ENCODE measurements at regions not wholly inside any gene's neighbourhood (a gene's known extent, or its start where the extent isn't known, plus 50 kb on each side); places are given as distances from the start of the nearest gene placed in this dataset.

GRCh38 chr4:26171501-26171900, 149.3 kb upstream of the RBPJ start:
- TF ChIP-seq TAF1 (conservative IDR thresholded peaks at IDR 0.05) = no peak
- Histone ChIP-seq H3K4me1 (ENCODE audit: control insufficient read depth in 4 of 4, insufficient read depth in 4 of 4, low read length in 3 of 4) (no peaks in the 10 kb centered on the region), H3K36me3 (ENCODE audit: control insufficient read depth in 4 of 4, insufficient read depth in 3 of 4, low read depth in 1 of 4, low read length in 3 of 4) (no peaks in the 10 kb centered on the region), H3K9me3 (ENCODE audit: control insufficient read depth in 4 of 4, low read length in 3 of 4) (no peaks in the 10 kb centered on the region), H3K27ac (ENCODE audit: low read depth in 1 of 2, low read length in 2 of 2) (no peak overlapping the region), H3K4me3 (ENCODE audit: low read depth in 1 of 3, low read length in 3 of 3) (no peak overlapping the region), H3K27me3 (ENCODE audit: control insufficient read depth in 4 of 4, insufficient read depth in 4 of 4, low read length in 3 of 4) (peaks cover 0 to 11% (median 2%) of the 10 kb centered on the region in 4 donors), H3K9ac (ENCODE audit: low read depth in 1 of 2, low read length in 2 of 2) (no peak overlapping the region)
- DNase-seq (ENCODE audit: low spot score) = no peak
- 87% methylated on average over 5 of the region's 5 CpGs for WGBS

GRCh38 chr4:26171941-26172340, 148.9 kb upstream of the RBPJ start:
- no peaks in the 10 kb centered on the region for H3K9me3 ChIP-seq (ENCODE audit: control insufficient read depth in 4 of 4, low read length in 3 of 4)
- H3K4me3 ChIP-seq (ENCODE audit: low read depth in 1 of 3, low read length in 3 of 3) = no peak overlapping the region
- peaks cover 0 to 11% (median 2%) of the 10 kb centered on the region in 4 donors for H3K27me3 ChIP-seq (ENCODE audit: control insufficient read depth in 4 of 4, insufficient read depth in 4 of 4, low read length in 3 of 4)
- no peaks in the 10 kb centered on the region for H3K36me3 ChIP-seq (ENCODE audit: control insufficient read depth in 4 of 4, insufficient read depth in 3 of 4, low read depth in 1 of 4, low read length in 3 of 4)
- H3K9ac ChIP-seq (ENCODE audit: low read depth in 1 of 2, low read length in 2 of 2) = no peak overlapping the region
- no peaks in the 10 kb centered on the region for H3K4me1 ChIP-seq (ENCODE audit: control insufficient read depth in 4 of 4, insufficient read depth in 4 of 4, low read length in 3 of 4)
- no peak for DNase-seq (ENCODE audit: low spot score)
- H3K27ac ChIP-seq (ENCODE audit: low read depth in 1 of 2, low read length in 2 of 2) = no peak overlapping the region
- WGBS = 73% methylated on average over 9 of the region's 9 CpGs
- TF ChIP-seq YY1 (IDR thresholded peaks at IDR 0.05) = no peak
- TF ChIP-seq REST (IDR thresholded peaks at IDR 0.05) = no peak
- TF ChIP-seq HNF4G (IDR thresholded peaks at IDR 0.05) = no peak
- TF ChIP-seq MAX (IDR thresholded peaks at IDR 0.05) = no peak
- no peak for TF ChIP-seq SP1 (IDR thresholded peaks at IDR 0.05)
- no peak for TF ChIP-seq ZBTB33 (IDR thresholded peaks at IDR 0.05)
- TF ChIP-seq NR2F2 (IDR thresholded peaks at IDR 0.05) = no peak
- no peak for TF ChIP-seq RXRA (IDR thresholded peaks at IDR 0.05)
- TF ChIP-seq FOXA1 (IDR thresholded peaks at IDR 0.05) = no peak
- TF ChIP-seq ATF3 (IDR thresholded peaks at IDR 0.05) = no peak
- no peak for TF ChIP-seq EGR1 (IDR thresholded peaks at IDR 0.05; ENCODE audit: low read depth in 2 of 2)
- no peak for TF ChIP-seq FOXA2 (IDR thresholded peaks at IDR 0.05)
- no peak for TF ChIP-seq JUND (IDR thresholded peaks at IDR 0.05)

- H3K27me3 ChIP-seq (ENCODE audit: control insufficient read depth in 4 of 4, insufficient read depth in 4 of 4, low read length in 3 of 4) = peaks cover 0 to 11% (median 2%) of the 10 kb centered on the region in 4 donors
- no peaks in the 10 kb centered on the region for H3K9me3 ChIP-seq (ENCODE audit: control insufficient read depth in 4 of 4, low read length in 3 of 4)
- WGBS = 30% methylated on average over 7 of the region's 7 CpGs
- no peaks in the 10 kb centered on the region for H3K36me3 ChIP-seq (ENCODE audit: control insufficient read depth in 4 of 4, insufficient read depth in 3 of 4, low read depth in 1 of 4, low read length in 3 of 4)
- H3K4me1 ChIP-seq (ENCODE audit: control insufficient read depth in 4 of 4, insufficient read depth in 4 of 4, low read length in 3 of 4) = no peaks in the 10 kb centered on the region
- H3K4me3 ChIP-seq (ENCODE audit: low read depth in 1 of 3, low read length in 3 of 3) = no peak overlapping the region
- TF ChIP-seq HNF4G (IDR thresholded peaks at IDR 0.05) (no peak), MAX (IDR thresholded peaks at IDR 0.05) (no peak), CTCF (IDR thresholded peaks at IDR 0.05; ENCODE audit: low read depth, low read length, missing input control) (no peak), GABPA (IDR thresholded peaks at IDR 0.05 in 1 of 2, conservative IDR thresholded peaks at IDR 0.05 in 1 of 2) (no peak)
- H3K27ac ChIP-seq (ENCODE audit: low read depth in 1 of 2, low read length in 2 of 2) = no peak overlapping the region
- no peak overlapping the region for H3K9ac ChIP-seq (ENCODE audit: low read depth in 1 of 2, low read length in 2 of 2)
- no peak for DNase-seq (ENCODE audit: low spot score)
Observed at GRCh38 chr4:26173619-26174018, 147.2 kb upstream of the RBPJ start.

All from liver (tissue), 8 donors.